NCI-H2081 treated with DMSO at 0.1 percent for 48 hours (cell line): ENCODE measurements at regions not wholly inside any gene's neighbourhood (a gene's known extent, or its start where the extent isn't known, plus 50 kb on each side); places are given as distances from the start of the nearest gene placed in this dataset.

Experiments
- DNase-seq: peaks from one replicate; lab custom pipeline; 2025; lab: John Stamatoyannopoulos, UW

GRCh38 chr13:23488442-23488841 lies 54.9 kb upstream of the SACS start:
- peak; percentile 41 for DNase-seq

GRCh38 chr13:23496255-23496654 lies 62.8 kb upstream of the SACS start:
- no peak for DNase-seq

- no peak for DNase-seq
Observed at GRCh38 chr13:23497191-23497590, 63.7 kb upstream of the SACS start.

GRCh38 chr13:23500849-23501248 lies 67.3 kb upstream of the SACS start:
- DNase-seq: no peak

GRCh38 chr13:23504180-23504579 lies 66.0 kb upstream of the TNFRSF19 start:
- DNase-seq: no peak

GRCh38 chr13:23505007-23505406 lies 65.2 kb upstream of the TNFRSF19 start:
- DNase-seq: no peak

- DNase-seq: no peak
Observed at GRCh38 chr13:23506071-23506806, 64.0 kb upstream of the TNFRSF19 start.

GRCh38 chr13:23506807-23507291 lies 63.4 kb upstream of the TNFRSF19 start:
- no peak for DNase-seq

- no peak for DNase-seq
Observed at GRCh38 chr13:23509781-23510543, 60.2 kb upstream of the TNFRSF19 start.

- no peak for DNase-seq
Observed at GRCh38 chr13:23510544-23510916, 59.7 kb upstream of the TNFRSF19 start.

GRCh38 chr13:23510979-23511735 lies 59.1 kb upstream of the TNFRSF19 start:
- no peak for DNase-seq

- DNase-seq: no peak
Observed at GRCh38 chr13:23512762-23513395, 57.3 kb upstream of the TNFRSF19 start.

- no peak for DNase-seq
Observed at GRCh38 chr13:23513455-23513854, 56.8 kb upstream of the TNFRSF19 start.

GRCh38 chr13:23514076-23514475 lies 56.1 kb upstream of the TNFRSF19 start:
- no peak for DNase-seq

- DNase-seq: no peak
Observed at GRCh38 chr13:23515116-23515515, 55.1 kb upstream of the TNFRSF19 start.

GRCh38 chr13:23516190-23516589 lies 54.0 kb upstream of the TNFRSF19 start:
- no peak for DNase-seq

- no peak for DNase-seq
Observed at GRCh38 chr13:23516702-23517101, 53.5 kb upstream of the TNFRSF19 start.

GRCh38 chr13:23518231-23518630 lies 52.0 kb upstream of the TNFRSF19 start:
- no peak for DNase-seq
